Naive thymus-derived CD8-positive, alpha-beta T cell (primary cell): ENCODE measurements at regions not wholly inside any gene's neighbourhood (a gene's known extent, or its start where the extent isn't known, plus 50 kb on each side); places are given as distances from the start of the nearest gene placed in this dataset.
"Not testable (repeated sequence)": the region's sequence is repeated elsewhere in the genome, so short reads cannot be mapped to it uniquely, and the experiment has no call there.

Source experiments
- ATAC-seq, 2 donors: fragments of 150-1000 bp; cut with Tn5 transposase in 1 of 2; sonication (Bioruptor Pico), chemical (Tn5 transposase) in 1 of 2; 1 replicate in 1 of 2; 2 replicates in 1 of 2; pipeline ENCODE4 v1.10.0; 2021; ENCODE audit warnings: mild to moderate bottlenecking in 2 of 2, moderate library complexity in 2 of 2
- POLR2A ChIA-PET: fragments of 350-600 bp; sonication (Branson Sonifier 250); formaldehyde crosslinking; loops from one replicate; lab custom pipeline; 2021; ENCODE audit warnings: antibody characterized with exemption; lab: Charles Lee
- DNase-seq, 10 donors: peaks; one replicate each; pipeline versions ENCODE4 v3.0.0 to v3.0.0-alpha.2; 2020 to 2022
- H3K27ac Mint-ChIP-seq, 10 donors: one replicate each; pipeline ENCODE4 v1.8.0; 2020 to 2022; ENCODE audit warnings: mild to moderate bottlenecking in 10 of 10, mixed read lengths in 10 of 10, moderate library complexity in 4 of 10, inconsistent platforms in 1 of 10
- H3K27me3 Mint-ChIP-seq, 5 donors: one replicate each; pipeline ENCODE4 v1.8.0; 2021 to 2022; ENCODE audit warnings: mixed read lengths in 5 of 5
- H3K36me3 Mint-ChIP-seq, 3 donors: one replicate each; pipeline ENCODE4 v1.8.0; 2020 to 2022; ENCODE audit warnings: mixed read lengths in 3 of 3, mild to moderate bottlenecking in 2 of 3, inconsistent platforms in 1 of 3
- H3K4me1 Mint-ChIP-seq, 4 donors: one replicate each; pipeline ENCODE4 v1.8.0; 2021 to 2022; ENCODE audit warnings: mixed read lengths in 4 of 4
- H3K4me3 Mint-ChIP-seq, 10 donors: one replicate each; pipeline ENCODE4 v1.8.0; 2020 to 2022; ENCODE audit warnings: mild to moderate bottlenecking in 10 of 10, mixed read lengths in 10 of 10, moderate library complexity in 6 of 10, inconsistent platforms in 1 of 10
- H3K9me3 Mint-ChIP-seq, 9 donors: one replicate each; pipeline ENCODE4 v1.8.0; 2020 to 2022; ENCODE audit warnings: mixed read lengths in 9 of 9, mild to moderate bottlenecking in 3 of 9, inconsistent platforms in 1 of 9, moderate library complexity in 1 of 9

GRCh38 chr17:63019138-63019873 is 53.3 kb downstream of the TANC2 start:
- no peak for ATAC-seq
- POLR2A ChIA-PET = no interaction called here
- Mint-ChIP-seq H3K4me1 (peaks cover 0 to 12% (median 3%) of the 10 kb centered on the region in 4 donors), H3K4me3 (no peak overlapping the region), H3K27ac (no peak overlapping the region), H3K27me3 (no peaks in the 10 kb centered on the region), H3K36me3 (peaks cover 2 to 20% (median 3%) of the 10 kb centered on the region in 3 donors), H3K9me3 (peaks cover 0 to 6% (median 3%) of the 10 kb centered on the region in 9 donors)
- no peak for DNase-seq

GRCh38 chr17:63022567-63022966 is 56.5 kb downstream of the TANC2 start:
- Mint-ChIP-seq H3K27me3 (no peaks in the 10 kb centered on the region), H3K4me3 (no peak overlapping the region), H3K4me1 (peaks cover 0 to 12% (median 4%) of the 10 kb centered on the region in 4 donors), H3K36me3 (peaks cover 0 to 13% (median 4%) of the 10 kb centered on the region in 3 donors), H3K9me3 (peaks cover 0 to 6% (median 0%) of the 10 kb centered on the region in 9 donors), H3K27ac (no peak overlapping the region)
- POLR2A ChIA-PET = no interaction called here
- ATAC-seq (no peak), DNase-seq (no peak)

GRCh38 chr17:63023049-63023448 is 57.0 kb downstream of the TANC2 start:
- Mint-ChIP-seq H3K27ac (no peak overlapping the region), H3K9me3 (peaks cover 0 to 6% (median 0%) of the 10 kb centered on the region in 9 donors), H3K4me1 (peaks cover 0 to 12% (median 4%) of the 10 kb centered on the region in 4 donors), H3K4me3 (peak overlapping the region in 1 of 10 donors; percentile 49), H3K27me3 (no peaks in the 10 kb centered on the region), H3K36me3 (peaks cover 0 to 13% (median 4%) of the 10 kb centered on the region in 3 donors)
- ATAC-seq (no peak), DNase-seq (no peak)
- POLR2A ChIA-PET = no interaction called here

GRCh38 chr17:63024201-63024600 is 58.2 kb downstream of the TANC2 start:
- peaks cover 0 to 6% (median 0%) of the 10 kb centered on the region in 9 donors for H3K9me3 Mint-ChIP-seq
- DNase-seq (no peak), ATAC-seq (no peak)
- no peak overlapping the region for H3K4me3 Mint-ChIP-seq
- H3K27ac Mint-ChIP-seq = no peak overlapping the region
- POLR2A ChIA-PET = no interaction called here
- no peaks in the 10 kb centered on the region for H3K27me3 Mint-ChIP-seq
- H3K4me1 Mint-ChIP-seq = peaks cover 0 to 12% (median 4%) of the 10 kb centered on the region in 4 donors
- H3K36me3 Mint-ChIP-seq = peaks cover 0 to 13% (median 4%) of the 10 kb centered on the region in 3 donors

- Mint-ChIP-seq H3K27me3 (no peaks in the 10 kb centered on the region), H3K9me3 (peaks cover 0 to 6% (median 0%) of the 10 kb centered on the region in 9 donors), H3K4me1 (peaks cover 0 to 12% (median 4%) of the 10 kb centered on the region in 4 donors), H3K36me3 (peaks cover 0 to 16% (median 4%) of the 10 kb centered on the region in 3 donors), H3K27ac (no peak overlapping the region), H3K4me3 (no peak overlapping the region)
- DNase-seq (no peak), ATAC-seq (no peak)
- POLR2A ChIA-PET = no interaction called here
Observed at GRCh38 chr17:63024716-63025115, 58.7 kb downstream of the TANC2 start.

GRCh38 chr17:63025637-63026036 is 59.6 kb downstream of the TANC2 start:
- Mint-ChIP-seq H3K27ac (peak overlapping the region in 1 of 10 donors; percentile 30), H3K4me1 (peaks cover 0 to 12% (median 4%) of the 10 kb centered on the region in 4 donors), H3K36me3 (peaks cover 0 to 15% (median 4%) of the 10 kb centered on the region in 3 donors)
- H3K9me3 Mint-ChIP-seq, ATAC-seq, H3K4me3 Mint-ChIP-seq, POLR2A ChIA-PET, DNase-seq, H3K27me3 Mint-ChIP-seq: not testable (repeated sequence)

- POLR2A ChIA-PET = interaction anchor here (0.6 kb wide), 1 partner anchor 42 kb away, joined by 3 read pairs; no protein-coding TSS in a partner anchor
- no peak overlapping the region for H3K4me3 Mint-ChIP-seq
- peaks cover 0 to 5% (median 0%) of the 10 kb centered on the region in 9 donors for H3K9me3 Mint-ChIP-seq
- peaks cover 0 to 5% (median 4%) of the 10 kb centered on the region in 4 donors for H3K4me1 Mint-ChIP-seq
- no peak overlapping the region for H3K27ac Mint-ChIP-seq
- no peak for ATAC-seq
- no peaks in the 10 kb centered on the region for H3K27me3 Mint-ChIP-seq
- peaks cover 0 to 30% (median 12%) of the 10 kb centered on the region in 3 donors for H3K36me3 Mint-ChIP-seq
- no peak for DNase-seq
Observed at GRCh38 chr17:63029541-63029940, 63.5 kb downstream of the TANC2 start.

- Mint-ChIP-seq H3K4me3 (no peak overlapping the region), H3K36me3 (peaks cover 0 to 35% (median 10%) of the 10 kb centered on the region in 3 donors), H3K9me3 (peaks cover 0 to 5% (median 0%) of the 10 kb centered on the region in 9 donors), H3K4me1 (peaks cover 5 to 20% (median 11%) of the 10 kb centered on the region in 4 donors), H3K27ac (no peak overlapping the region), H3K27me3 (no peaks in the 10 kb centered on the region)
- ATAC-seq (no peak), DNase-seq (no peak)
- POLR2A ChIA-PET = no interaction called here
Observed at GRCh38 chr17:63032142-63032541, 66.1 kb downstream of the TANC2 start.

GRCh38 chr17:63033142-63033541 is 67.1 kb downstream of the TANC2 start:
- DNase-seq (no peak), ATAC-seq (no peak)
- Mint-ChIP-seq H3K9me3 (peaks cover 0 to 5% (median 0%) of the 10 kb centered on the region in 9 donors), H3K4me1 (peaks cover 5 to 20% (median 11%) of the 10 kb centered on the region in 4 donors), H3K36me3 (peaks cover 0 to 35% (median 10%) of the 10 kb centered on the region in 3 donors), H3K27me3 (no peaks in the 10 kb centered on the region), H3K27ac (no peak overlapping the region), H3K4me3 (no peak overlapping the region)
- POLR2A ChIA-PET = no interaction called here

- Mint-ChIP-seq H3K4me1 (peaks cover 7 to 30% (median 18%) of the 10 kb centered on the region in 4 donors), H3K27ac (no peak overlapping the region), H3K27me3 (no peaks in the 10 kb centered on the region)
Observed at GRCh38 chr17:63035271-63035670, 69.2 kb downstream of the TANC2 start.

GRCh38 chr17:63035695-63036094 is 69.7 kb downstream of the TANC2 start:
- DNase-seq (no peak), ATAC-seq (no peak)
- Mint-ChIP-seq H3K27me3 (no peaks in the 10 kb centered on the region), H3K9me3 (peaks cover 0 to 5% (median 0%) of the 10 kb centered on the region in 9 donors), H3K4me3 (no peak overlapping the region), H3K27ac (no peak overlapping the region), H3K4me1 (peaks cover 11 to 34% (median 18%) of the 10 kb centered on the region in 4 donors), H3K36me3 (peaks cover 0 to 25% (median 10%) of the 10 kb centered on the region in 3 donors)
- POLR2A ChIA-PET = no interaction called here

More at GRCh38 chr17:63035271-63035670, 69.2 kb downstream of the TANC2 start:
- Mint-ChIP-seq H3K4me3 (no peak overlapping the region), H3K36me3 (peaks cover 0 to 25% (median 10%) of the 10 kb centered on the region in 3 donors), H3K9me3 (peaks cover 0 to 5% (median 0%) of the 10 kb centered on the region in 9 donors)
- POLR2A ChIA-PET = no interaction called here
- DNase-seq = no peak
- no peak for ATAC-seq

- Mint-ChIP-seq H3K4me3 (peak overlapping the region in 7 of 10 donors; percentile 3 to 49 (median 35)), H3K27ac (peak overlapping the region in 1 of 10 donors; percentile 36), H3K4me1 (peaks cover 10 to 33% (median 18%) of the 10 kb centered on the region in 4 donors), H3K9me3 (no peaks in the 10 kb centered on the region), H3K27me3 (no peaks in the 10 kb centered on the region), H3K36me3 (peaks cover 0 to 6% (median 2%) of the 10 kb centered on the region in 3 donors)
- POLR2A ChIA-PET = no interaction called here
- peak in 1 of 2 donors; percentile 42 for ATAC-seq
- DNase-seq = peak in 1 of 10 donors; percentile 14
Observed at GRCh38 chr17:63039342-63039741, 73.3 kb downstream of the TANC2 start.
